ENCODE measurements at regions not wholly inside any gene's neighbourhood (a gene's known extent, or its start where the extent isn't known, plus 50 kb on each side); places are given as distances from the start of the nearest gene placed in this dataset.
"Not testable (repeated sequence)": the region's sequence is repeated elsewhere in the genome, so short reads cannot be mapped to it uniquely, and the experiment has no call there.

GRCh38 chr9:94183240-94183999 is 75.7 kb upstream of the ZNF169 start:
- intact Hi-C loops (cut with micrococcal nuclease): no loop called here

GRCh38 chr9:94188246-94188645 is 70.9 kb upstream of the ZNF169 start:
- intact Hi-C loops (cut with micrococcal nuclease): no loop called here

DNA sequence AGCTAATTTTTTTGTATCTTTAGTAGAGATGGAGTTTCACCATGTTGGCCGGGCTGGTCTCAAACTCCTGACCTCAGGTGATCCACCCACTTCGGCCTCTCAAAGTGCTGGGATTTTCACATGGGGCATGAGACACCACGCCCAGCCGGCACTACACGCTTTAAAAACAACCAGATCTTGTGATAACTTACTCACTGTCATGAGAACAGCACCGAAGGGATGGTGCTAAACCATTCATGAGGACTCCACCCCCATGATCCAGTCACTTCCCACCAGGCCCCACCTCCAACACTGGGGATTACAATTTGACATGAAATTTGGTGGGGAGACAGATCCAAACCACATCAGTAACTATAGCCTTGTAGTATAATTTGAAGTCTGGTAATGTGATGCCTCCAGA is 67.4 kb upstream of the ZNF169 start:
- intact Hi-C loops (cut with micrococcal nuclease): not testable (repeated sequence)

DNA sequence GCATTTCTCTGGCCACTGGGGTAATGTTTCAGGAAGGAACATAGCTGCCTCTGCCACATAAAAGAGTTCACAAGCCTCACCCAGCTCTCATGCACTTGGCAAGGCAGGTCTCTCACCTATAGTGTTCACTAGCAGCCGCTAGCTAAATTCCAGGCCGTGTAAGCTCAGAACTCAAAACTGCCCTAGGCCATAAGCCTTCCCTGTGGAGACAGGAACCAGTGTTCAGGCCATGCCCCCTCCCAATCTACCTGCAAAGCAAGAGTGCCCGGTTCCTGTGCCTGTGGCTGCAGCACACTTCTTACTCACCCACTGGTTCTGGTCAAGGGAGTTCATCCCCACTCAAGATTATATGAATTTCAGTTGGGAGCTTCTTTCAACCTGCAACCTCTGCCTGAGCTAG is 60.7 kb upstream of the ZNF169 start:
- intact Hi-C loops (cut with micrococcal nuclease): no loop called here

GRCh38 chr9:94199776-94200175 is 59.3 kb upstream of the ZNF169 start:
- intact Hi-C loops (cut with micrococcal nuclease): no loop called here

GRCh38 chr9:94204174-94204573 is 54.9 kb upstream of the ZNF169 start:
- intact Hi-C loops (cut with micrococcal nuclease): no loop called here

- intact Hi-C loops (cut with micrococcal nuclease): no loop called here
Measured at GRCh38 chr9:94207781-94208180, 51.3 kb upstream of the ZNF169 start.
